ENCODE measurements at regions not wholly inside any gene's neighbourhood (a gene's known extent, or its start where the extent isn't known, plus 50 kb on each side); places are given as distances from the start of the nearest gene placed in this dataset.
"Not testable (repeated sequence)": the region's sequence is repeated elsewhere in the genome, so short reads cannot be mapped to it uniquely, and the experiment has no call there.

GRCh38 chr1:149244621-149245020 is 141.3 kb upstream of the NBPF9 start:
- H3K27me3 Mint-ChIP-seq; intact Hi-C loops (cut with micrococcal nuclease); POLR2A ChIA-PET; CTCF ChIA-PET; H3K27me3 ChIP-seq (ENCODE audit: control insufficient read depth in 2 of 2, insufficient read depth in 2 of 2, low read length in 2 of 2); H3K36me3 Mint-ChIP-seq; H3K4me3 Mint-ChIP-seq; H3K9me3 ChIP-seq (ENCODE audit: control insufficient read depth in 2 of 3, low read length in 3 of 3); H3K4me3 ChIP-seq (ENCODE audit: low read length); DNase-seq; H3K4me1 ChIP-seq (ENCODE audit: control insufficient read depth in 2 of 2, insufficient read depth in 2 of 2, low read length in 2 of 2); H3K27ac ChIP-seq (ENCODE audit: low read depth, low read length); H3K4me1 Mint-ChIP-seq; H3K9me3 Mint-ChIP-seq; H3K36me3 ChIP-seq (ENCODE audit: control insufficient read depth in 2 of 3, insufficient read depth in 3 of 3, low read length in 3 of 3); H3K27ac Mint-ChIP-seq: not testable (repeated sequence)
- ATAC-seq = peak; percentile 38

GRCh38 chr1:149246212-149246611 is 142.9 kb upstream of the NBPF9 start:
- H3K4me3 Mint-ChIP-seq; CTCF ChIA-PET; H3K36me3 Mint-ChIP-seq; H3K27ac Mint-ChIP-seq; H3K27me3 Mint-ChIP-seq; H3K4me3 ChIP-seq (ENCODE audit: low read length); intact Hi-C loops (cut with micrococcal nuclease); H3K27ac ChIP-seq (ENCODE audit: low read depth, low read length); ATAC-seq; DNase-seq; H3K4me1 Mint-ChIP-seq; H3K9me3 Mint-ChIP-seq; POLR2A ChIA-PET; H3K27me3 ChIP-seq (ENCODE audit: control insufficient read depth in 2 of 2, insufficient read depth in 2 of 2, low read length in 2 of 2); H3K4me1 ChIP-seq (ENCODE audit: control insufficient read depth in 2 of 2, insufficient read depth in 2 of 2, low read length in 2 of 2); H3K9me3 ChIP-seq (ENCODE audit: control insufficient read depth in 2 of 3, low read length in 3 of 3); H3K36me3 ChIP-seq (ENCODE audit: control insufficient read depth in 2 of 3, insufficient read depth in 3 of 3, low read length in 3 of 3): not testable (repeated sequence)

GRCh38 chr1:149248610-149249009 is 145.3 kb upstream of the NBPF9 start:
- H3K4me1 ChIP-seq (ENCODE audit: control insufficient read depth in 2 of 2, insufficient read depth in 2 of 2, low read length in 2 of 2); H3K27me3 Mint-ChIP-seq; H3K27ac Mint-ChIP-seq; H3K27me3 ChIP-seq (ENCODE audit: control insufficient read depth in 2 of 2, insufficient read depth in 2 of 2, low read length in 2 of 2); H3K4me1 Mint-ChIP-seq; H3K4me3 Mint-ChIP-seq; H3K36me3 Mint-ChIP-seq; intact Hi-C loops (cut with micrococcal nuclease); H3K36me3 ChIP-seq (ENCODE audit: control insufficient read depth in 2 of 3, insufficient read depth in 3 of 3, low read length in 3 of 3); CTCF ChIA-PET; POLR2A ChIA-PET; H3K9me3 Mint-ChIP-seq; H3K9me3 ChIP-seq (ENCODE audit: control insufficient read depth in 2 of 3, low read length in 3 of 3); H3K27ac ChIP-seq (ENCODE audit: low read depth, low read length); H3K4me3 ChIP-seq (ENCODE audit: low read length); DNase-seq; ATAC-seq: not testable (repeated sequence)

GRCh38 chr1:149249850-149250467 is 146.6 kb upstream of the NBPF9 start:
- H3K9me3 Mint-ChIP-seq; ATAC-seq; CTCF ChIA-PET; H3K4me1 Mint-ChIP-seq; H3K4me1 ChIP-seq (ENCODE audit: control insufficient read depth in 2 of 2, insufficient read depth in 2 of 2, low read length in 2 of 2); H3K27ac ChIP-seq (ENCODE audit: low read depth, low read length); H3K9me3 ChIP-seq (ENCODE audit: control insufficient read depth in 2 of 3, low read length in 3 of 3); DNase-seq; POLR2A ChIA-PET; H3K4me3 Mint-ChIP-seq; H3K4me3 ChIP-seq (ENCODE audit: low read length); H3K27me3 Mint-ChIP-seq; H3K27ac Mint-ChIP-seq; H3K36me3 Mint-ChIP-seq; H3K27me3 ChIP-seq (ENCODE audit: control insufficient read depth in 2 of 2, insufficient read depth in 2 of 2, low read length in 2 of 2); intact Hi-C loops (cut with micrococcal nuclease); H3K36me3 ChIP-seq (ENCODE audit: control insufficient read depth in 2 of 3, insufficient read depth in 3 of 3, low read length in 3 of 3): not testable (repeated sequence)

GRCh38 chr1:149254894-149255847 is 151.8 kb upstream of the NBPF9 start:
- H3K4me1 Mint-ChIP-seq; CTCF ChIA-PET; intact Hi-C loops (cut with micrococcal nuclease); H3K9me3 Mint-ChIP-seq; H3K36me3 ChIP-seq (ENCODE audit: control insufficient read depth in 2 of 3, insufficient read depth in 3 of 3, low read length in 3 of 3); H3K9me3 ChIP-seq (ENCODE audit: control insufficient read depth in 2 of 3, low read length in 3 of 3); H3K4me1 ChIP-seq (ENCODE audit: control insufficient read depth in 2 of 2, insufficient read depth in 2 of 2, low read length in 2 of 2); H3K4me3 ChIP-seq (ENCODE audit: low read length); DNase-seq; H3K27ac ChIP-seq (ENCODE audit: low read depth, low read length); H3K27me3 ChIP-seq (ENCODE audit: control insufficient read depth in 2 of 2, insufficient read depth in 2 of 2, low read length in 2 of 2); POLR2A ChIA-PET; H3K27me3 Mint-ChIP-seq; H3K4me3 Mint-ChIP-seq; H3K36me3 Mint-ChIP-seq; H3K27ac Mint-ChIP-seq: not testable (repeated sequence)
- ATAC-seq = peak; percentile 71

GRCh38 chr1:149260284-149260683 is 156.9 kb upstream of the NBPF9 start:
- H3K36me3 Mint-ChIP-seq; H3K36me3 ChIP-seq (ENCODE audit: control insufficient read depth in 2 of 3, insufficient read depth in 3 of 3, low read length in 3 of 3); H3K27ac Mint-ChIP-seq; H3K4me3 Mint-ChIP-seq; H3K4me1 ChIP-seq (ENCODE audit: control insufficient read depth in 2 of 2, insufficient read depth in 2 of 2, low read length in 2 of 2); CTCF ChIA-PET; H3K4me1 Mint-ChIP-seq; ATAC-seq; H3K27ac ChIP-seq (ENCODE audit: low read depth, low read length); H3K27me3 Mint-ChIP-seq; intact Hi-C loops (cut with micrococcal nuclease); POLR2A ChIA-PET; H3K27me3 ChIP-seq (ENCODE audit: control insufficient read depth in 2 of 2, insufficient read depth in 2 of 2, low read length in 2 of 2); H3K9me3 Mint-ChIP-seq; DNase-seq; H3K9me3 ChIP-seq (ENCODE audit: control insufficient read depth in 2 of 3, low read length in 3 of 3); H3K4me3 ChIP-seq (ENCODE audit: low read length): not testable (repeated sequence)

- H3K27ac ChIP-seq (ENCODE audit: low read depth, low read length); H3K27me3 ChIP-seq (ENCODE audit: control insufficient read depth in 2 of 2, insufficient read depth in 2 of 2, low read length in 2 of 2); intact Hi-C loops (cut with micrococcal nuclease); H3K36me3 Mint-ChIP-seq; H3K4me3 Mint-ChIP-seq; H3K4me1 Mint-ChIP-seq; ATAC-seq; H3K4me3 ChIP-seq (ENCODE audit: low read length); H3K27me3 Mint-ChIP-seq; H3K27ac Mint-ChIP-seq; H3K9me3 Mint-ChIP-seq; DNase-seq; H3K9me3 ChIP-seq (ENCODE audit: control insufficient read depth in 2 of 3, low read length in 3 of 3); H3K36me3 ChIP-seq (ENCODE audit: control insufficient read depth in 2 of 3, insufficient read depth in 3 of 3, low read length in 3 of 3); CTCF ChIA-PET; POLR2A ChIA-PET; H3K4me1 ChIP-seq (ENCODE audit: control insufficient read depth in 2 of 2, insufficient read depth in 2 of 2, low read length in 2 of 2): not testable (repeated sequence)
These were observed 157.5 kb upstream of the NBPF9 start for GRCh38 chr1:149260736-149261340.

All from naive thymus-derived CD4-positive, alpha-beta T cell (primary cell).